HG02884 (cell line): ENCODE measurements at regions not wholly inside any gene's neighbourhood (a gene's known extent, or its start where the extent isn't known, plus 50 kb on each side); places are given as distances from the start of the nearest gene placed in this dataset.
"Not testable (repeated sequence)": the region's sequence is repeated elsewhere in the genome, so short reads cannot be mapped to it uniquely, and the experiment has no call there.

Experiments
- ATAC-seq: cut with Tn5 transposase; IDR thresholded peaks from one replicate; pipeline ENCODE4 v1.9.1; 2021; ENCODE audit warnings: mild to moderate bottlenecking, moderate library complexity; ENCODE audit not compliant: unreplicated experiment

DNA sequence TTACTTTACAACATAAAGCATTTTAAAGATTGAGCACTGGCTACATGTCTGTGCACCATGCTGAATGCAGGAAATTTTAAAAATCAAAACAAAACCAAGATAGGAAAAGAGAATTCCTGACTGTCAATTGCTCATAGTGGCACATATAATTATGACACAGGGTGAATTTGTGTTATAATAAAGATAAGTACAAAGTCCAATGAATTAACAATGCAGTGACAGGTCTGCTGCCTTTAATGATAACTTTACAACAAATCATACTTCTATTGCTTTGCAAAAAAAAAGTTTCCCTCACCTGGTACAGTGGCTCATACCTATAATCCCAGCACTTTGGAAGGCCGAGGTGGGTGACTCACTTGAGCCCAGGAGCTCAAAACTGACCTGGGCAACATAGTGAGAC is 93.8 kb upstream of the OSBPL8 start:
- no peak for ATAC-seq

- ATAC-seq, result no peak
Observed at GRCh38 chr12:76664731-76665130, 99.2 kb upstream of the ZDHHC17 start.

- ATAC-seq, result no peak
Observed at GRCh38 chr12:76666290-76666835, 97.6 kb upstream of the ZDHHC17 start.

DNA sequence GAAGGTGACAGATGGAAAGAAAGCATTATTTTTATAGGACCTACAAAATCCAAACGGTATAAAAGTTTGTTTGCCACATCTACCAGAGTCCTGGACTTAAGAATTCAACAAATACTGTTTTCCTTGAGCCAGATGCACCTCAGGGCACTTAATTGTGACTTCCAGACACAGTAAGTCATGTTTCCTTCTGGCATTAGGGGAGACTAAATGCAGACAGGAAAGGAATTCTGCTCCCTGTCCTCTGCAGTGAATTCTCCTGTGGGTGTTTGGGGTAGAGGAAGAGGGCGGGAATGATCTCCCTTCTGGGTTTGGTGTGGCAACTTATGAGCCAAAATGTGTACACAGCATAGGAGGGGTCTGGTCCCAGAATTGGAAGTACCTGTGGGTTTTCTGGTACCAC is 93.9 kb upstream of the ZDHHC17 start:
- no peak for ATAC-seq

DNA sequence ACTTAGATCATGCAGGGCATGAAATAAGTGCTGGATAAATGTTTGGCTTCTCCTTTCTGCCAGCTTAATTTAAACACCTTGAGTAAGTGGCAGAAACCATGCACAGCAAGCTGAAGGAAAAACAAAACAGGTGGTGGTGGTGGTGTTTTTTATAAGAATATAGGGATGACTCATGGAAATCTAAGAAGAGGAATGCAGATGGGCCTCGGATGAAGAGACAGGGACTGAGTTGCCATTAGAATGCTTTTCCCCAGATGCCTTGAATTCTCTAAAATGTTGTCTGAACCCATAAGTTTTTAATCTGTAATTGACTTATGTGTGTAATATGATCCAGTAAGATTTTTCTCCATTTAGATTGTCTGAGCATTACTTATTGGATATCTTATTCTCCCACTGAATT is 93.1 kb upstream of the ZDHHC17 start:
- no peak for ATAC-seq

- ATAC-seq, result no peak
Observed at GRCh38 chr12:76674669-76675315, 89.1 kb upstream of the ZDHHC17 start.

DNA sequence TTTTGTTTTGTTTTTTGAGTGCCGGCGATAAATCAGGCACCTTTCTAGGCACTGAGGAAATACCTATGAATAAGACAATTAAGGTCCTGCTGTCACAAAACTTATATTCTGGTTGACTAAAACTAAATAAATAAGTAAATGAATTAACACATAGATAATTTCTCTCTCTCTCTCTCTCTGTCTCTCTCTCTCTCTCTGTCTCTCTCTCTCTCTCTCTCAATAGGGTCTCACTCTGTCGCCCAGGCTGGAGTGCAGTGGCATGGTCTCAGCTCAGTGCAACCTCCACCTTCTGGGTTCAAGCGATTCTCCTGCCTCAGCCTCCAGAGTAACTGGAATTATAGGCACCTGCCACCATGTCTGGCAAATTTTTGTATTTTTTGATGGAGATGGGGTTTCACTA is 87.7 kb upstream of the ZDHHC17 start:
- not testable (repeated sequence) for ATAC-seq

- no peak for ATAC-seq
Observed at GRCh38 chr12:76678992-76679391, 84.9 kb upstream of the ZDHHC17 start.

- no peak for ATAC-seq
Observed at GRCh38 chr12:76679778-76680177, 84.1 kb upstream of the ZDHHC17 start.

DNA sequence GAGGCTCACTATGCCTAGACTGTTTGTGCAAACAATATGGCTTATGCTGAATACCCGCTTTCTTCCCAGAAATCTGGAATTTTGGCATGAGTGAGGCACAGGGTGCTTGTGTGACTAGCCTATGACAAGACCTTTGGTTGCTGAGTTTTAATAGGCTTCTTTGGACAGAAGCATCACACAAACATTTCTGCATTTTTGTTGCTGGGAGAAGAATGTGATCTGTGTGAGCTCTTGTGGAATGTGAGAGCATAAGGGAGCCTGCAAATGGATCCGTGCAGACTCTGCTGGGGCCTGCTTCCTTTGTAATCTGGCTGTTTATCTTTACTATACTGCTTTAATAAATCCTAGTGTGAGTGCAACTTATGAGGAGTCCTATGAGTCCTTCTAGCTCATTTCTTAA is 83.0 kb upstream of the ZDHHC17 start:
- ATAC-seq, result no peak

- no peak for ATAC-seq
Observed at GRCh38 chr12:76685246-76685678, 78.7 kb upstream of the ZDHHC17 start.

DNA sequence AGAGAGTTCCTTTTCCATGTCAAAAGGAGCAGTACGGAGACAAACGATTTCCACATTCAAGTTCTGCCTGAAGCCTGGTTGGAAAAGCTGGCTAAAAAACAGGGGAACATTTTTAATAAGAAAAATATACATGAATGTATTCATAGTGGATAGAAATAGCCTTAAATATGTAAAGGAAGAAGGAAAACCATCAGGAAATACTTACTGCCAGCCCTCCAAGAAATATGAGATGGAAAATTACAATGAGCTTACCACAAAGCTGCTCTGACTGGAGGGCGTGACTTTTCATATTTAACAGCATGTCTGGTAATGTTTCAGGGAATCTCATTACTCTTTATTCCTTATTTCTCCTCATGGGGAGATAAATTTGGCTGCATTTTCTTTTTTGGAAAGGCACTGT is 75.9 kb upstream of the ZDHHC17 start:
- no peak for ATAC-seq

DNA sequence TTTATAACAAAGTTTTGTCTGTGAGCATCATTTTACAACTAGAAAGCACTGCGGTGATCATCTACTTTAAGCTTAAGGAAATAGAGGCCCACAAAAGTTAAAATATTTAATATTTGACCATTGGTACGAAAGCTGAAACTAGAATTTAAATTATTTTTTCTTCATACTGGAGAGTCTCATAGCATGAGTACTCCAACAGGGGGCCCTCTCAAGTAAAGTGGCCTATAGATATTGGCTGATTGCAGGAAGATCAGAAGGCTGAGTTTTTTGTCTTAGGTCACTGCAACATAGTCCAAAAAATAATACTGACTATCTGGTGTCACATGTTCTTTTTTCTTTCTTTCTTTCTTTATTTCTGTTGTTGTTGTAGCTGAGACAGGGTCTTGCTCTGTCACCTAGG is 75.3 kb upstream of the ZDHHC17 start:
- ATAC-seq, result no peak

DNA sequence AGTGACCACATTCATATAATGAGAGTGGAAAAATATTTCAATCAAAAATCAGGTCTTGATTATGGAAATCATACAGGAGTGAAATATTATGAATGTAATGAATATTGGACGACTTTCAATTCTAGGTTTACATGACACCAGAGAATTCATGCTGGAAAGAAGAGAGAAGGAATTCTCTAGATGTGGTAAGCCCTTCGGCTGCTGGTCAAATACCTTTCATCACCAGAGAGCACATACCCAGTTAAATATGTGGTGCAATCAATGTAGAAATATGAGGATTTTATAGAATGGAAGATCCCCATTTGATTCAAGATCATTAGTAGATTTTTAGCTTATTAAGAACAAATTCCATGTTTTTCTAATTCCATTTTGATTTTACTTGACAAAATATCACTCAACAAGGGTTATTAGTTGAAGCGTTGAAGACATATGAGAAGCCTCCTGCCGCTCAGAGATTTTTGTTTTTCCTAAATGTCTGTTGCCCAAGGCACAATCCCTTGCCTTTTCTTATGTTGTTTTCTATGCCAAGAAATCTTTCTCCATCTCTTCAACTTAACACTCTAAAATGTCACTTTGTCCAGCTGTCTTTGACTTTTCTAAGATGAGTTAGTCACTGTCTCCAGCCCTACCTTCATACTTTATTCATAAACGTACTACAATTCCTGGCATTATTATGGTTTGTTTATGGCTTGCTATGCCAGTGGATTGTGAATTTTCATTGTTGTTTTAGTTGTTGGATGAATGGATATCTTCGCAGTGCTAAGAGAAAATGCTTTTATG is 72.8 kb upstream of the ZDHHC17 start:
- ATAC-seq, result no peak

DNA sequence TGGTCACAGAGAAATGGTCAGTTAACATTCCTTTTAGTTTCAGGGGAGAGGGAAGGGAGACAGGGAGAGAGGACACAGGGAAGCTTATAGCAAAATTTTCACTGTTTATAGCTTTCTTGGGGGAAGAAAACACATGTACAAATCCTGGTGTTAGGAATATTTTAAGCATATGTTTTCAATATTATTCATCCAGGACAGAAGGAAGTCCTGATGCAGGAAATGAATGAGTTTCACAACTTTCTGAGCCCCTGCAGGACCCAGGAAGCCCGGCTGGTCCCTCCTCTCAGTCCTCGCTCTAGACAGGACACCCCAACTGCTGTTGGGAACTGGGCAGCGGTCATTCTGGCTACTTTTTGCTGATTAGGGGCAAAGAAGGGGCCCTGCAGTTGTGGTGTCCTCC is 71.1 kb upstream of the ZDHHC17 start:
- ATAC-seq, result no peak

- ATAC-seq, result no peak
Observed at GRCh38 chr12:76694369-76694768, 69.5 kb upstream of the ZDHHC17 start.

DNA sequence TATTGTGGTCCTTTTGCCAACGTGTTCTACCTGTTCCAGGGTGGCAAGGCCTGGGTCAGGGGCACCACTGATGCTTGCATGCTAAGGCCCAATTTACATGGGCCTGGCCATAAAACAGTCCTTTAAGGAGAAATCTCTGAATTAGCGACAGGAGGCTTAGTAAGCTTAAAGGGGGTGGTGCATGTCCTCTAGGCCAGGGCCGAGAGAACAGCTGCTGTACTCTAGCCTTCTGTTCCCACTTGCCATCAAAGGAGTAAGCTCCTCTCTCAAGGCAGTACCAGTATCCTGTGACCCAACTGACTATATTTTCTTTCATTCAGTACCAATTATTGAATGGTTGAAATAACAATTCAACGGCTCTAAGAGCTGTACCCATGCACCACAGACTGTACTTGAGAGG is 67.7 kb upstream of the ZDHHC17 start:
- ATAC-seq, result no peak

GRCh38 chr12:76697849-76698248 is 66.1 kb upstream of the ZDHHC17 start:
- no peak for ATAC-seq

DNA sequence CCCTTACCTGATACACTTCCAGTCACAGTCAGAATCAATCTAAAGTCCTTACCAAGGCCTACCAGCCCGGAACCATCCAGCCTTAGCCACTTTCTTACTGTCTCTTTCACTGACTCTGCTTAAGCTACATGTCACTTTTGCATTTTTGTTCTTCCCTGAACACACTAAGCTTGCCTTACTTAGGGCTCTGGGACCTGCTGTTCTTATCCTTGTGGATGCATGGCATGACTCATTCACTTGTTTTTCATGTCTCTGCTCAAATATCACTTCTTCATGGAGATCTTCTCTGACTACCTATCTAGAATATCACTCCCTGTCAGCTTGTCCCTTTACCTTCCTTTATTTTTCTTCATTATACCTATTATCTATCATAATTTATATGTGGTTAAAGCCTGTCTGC is 65.6 kb upstream of the ZDHHC17 start:
- ATAC-seq, result no peak

DNA sequence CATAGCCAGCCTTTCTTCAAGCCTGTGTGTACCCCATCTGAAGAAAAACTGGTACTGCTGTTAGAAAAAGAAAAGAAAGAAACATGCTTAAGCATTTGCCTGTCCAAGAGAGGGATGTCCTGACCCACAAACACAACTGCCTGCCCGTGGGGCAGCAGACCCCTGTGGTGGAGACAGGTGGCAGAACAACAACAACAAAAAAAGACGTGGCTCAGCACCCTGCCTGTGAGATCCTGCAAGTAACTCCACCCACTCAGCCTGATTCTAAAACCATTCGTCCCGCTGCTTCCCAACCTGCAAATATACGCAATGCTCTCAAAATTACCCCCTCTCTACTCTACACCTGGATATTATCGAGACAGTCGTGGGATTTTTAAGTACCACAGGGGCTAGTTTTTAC is 64.9 kb upstream of the ZDHHC17 start:
- ATAC-seq, result no peak

DNA sequence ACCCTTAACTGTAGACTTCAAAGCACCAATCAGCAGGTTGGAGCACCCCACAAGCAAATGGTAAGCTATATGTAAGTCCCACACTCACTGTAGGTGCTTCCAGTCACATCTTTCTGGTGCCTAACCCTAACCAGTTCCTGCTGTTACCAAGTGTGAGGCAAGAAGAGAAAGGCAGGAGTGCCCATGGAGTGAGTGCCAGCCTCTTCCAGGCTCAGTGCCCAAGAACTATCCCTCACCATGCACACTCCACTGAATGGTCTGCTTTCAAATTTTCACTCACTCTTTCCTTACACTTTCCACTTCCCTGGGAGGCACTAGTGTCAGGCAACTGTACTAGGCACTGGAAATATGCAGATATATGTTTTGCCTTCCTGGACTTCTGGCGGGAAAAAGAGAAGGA is 62.2 kb upstream of the ZDHHC17 start:
- ATAC-seq, result no peak

DNA sequence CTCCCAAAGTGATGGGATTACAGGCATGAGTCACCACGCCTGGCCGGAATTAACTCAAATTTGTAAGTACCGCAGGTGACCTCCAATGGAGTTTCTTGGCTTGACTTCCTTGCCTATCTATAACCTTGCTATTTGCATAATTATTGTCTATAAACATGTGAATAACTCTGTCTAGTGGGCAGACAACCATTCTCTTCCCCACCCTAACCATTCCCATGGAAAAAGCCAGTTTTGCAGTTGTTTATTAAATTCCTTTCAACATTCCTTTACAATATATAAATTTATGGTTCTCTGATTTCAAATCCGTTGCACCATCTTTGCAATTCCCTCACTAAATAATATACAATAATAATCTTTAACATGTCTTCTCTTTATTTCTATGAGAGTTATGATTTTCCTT is 61.0 kb upstream of the ZDHHC17 start:
- ATAC-seq, result no peak
